HEK293T (cell line): ENCODE measurements at regions not wholly inside any gene's neighbourhood (a gene's known extent, or its start where the extent isn't known, plus 50 kb on each side); places are given as distances from the start of the nearest gene placed in this dataset.

ENCODE experiments used
- ARNT ChIP-seq: fragments of 450-650 bp; IDR thresholded peaks from 2 replicates; pipeline ENCODE4 v1.6.1; 2017; ENCODE audit warnings: mild to moderate bottlenecking
- BHLHE40 ChIP-seq: fragments of 450-650 bp; IDR thresholded peaks from 2 replicates; pipeline ENCODE4 v1.6.1; 2016; ENCODE audit warnings: mild to moderate bottlenecking, moderate library complexity, borderline replicate concordance
- CTBP1 ChIP-seq: fragments of 450-650 bp; IDR thresholded peaks from 2 replicates; pipeline ENCODE4 v1.6.1; 2016; ENCODE audit warnings: borderline replicate concordance
- FOXA1 ChIP-seq: fragments of 450-650 bp; IDR thresholded peaks from 2 replicates; pipeline ENCODE4 v1.6.1; 2016; ENCODE audit warnings: mild to moderate bottlenecking
- FOXM1 ChIP-seq: fragments of 450-650 bp; IDR thresholded peaks from 2 replicates; pipeline ENCODE4 v1.6.1; 2017; ENCODE audit warnings: mild to moderate bottlenecking, borderline replicate concordance
- LEF1 ChIP-seq: fragments of 450-650 bp; IDR thresholded peaks from 2 replicates; pipeline ENCODE4 v1.6.1; 2017; ENCODE audit warnings: mild to moderate bottlenecking, borderline replicate concordance
- PKNOX1 ChIP-seq: fragments of 450-650 bp; IDR thresholded peaks from 2 replicates; pipeline ENCODE4 v1.6.1; 2016
- SP1 ChIP-seq: fragments of 450-650 bp; IDR thresholded peaks from 2 replicates; pipeline ENCODE4 v1.6.1; 2017
- SUZ12 ChIP-seq: fragments of 450-650 bp; IDR thresholded peaks from 2 replicates; pipeline ENCODE4 v1.6.1; 2016; ENCODE audit warnings: mild to moderate bottlenecking
- TARDBP ChIP-seq: fragments of 450-650 bp; IDR thresholded peaks from 2 replicates; pipeline ENCODE4 v1.6.1; 2016
- ZNF384 ChIP-seq: fragments of 450-650 bp; IDR thresholded peaks from 2 replicates; pipeline ENCODE4 v1.6.1; 2016

GRCh38 chr10:52443419-52444388 lies 129.6 kb downstream of the DKK1 start:
- TF ChIP-seq BHLHE40 (no peak), SP1 (no peak), PKNOX1 (no peak), LEF1 (no peak), SUZ12 (no peak), FOXM1 (no peak), CTBP1 (no peak), FOXA1 (no peak), TARDBP (no peak), ARNT (no peak), ZNF384 (no peak)
